K562 (cell line): ENCODE measurements at regions not wholly inside any gene's neighbourhood (a gene's known extent, or its start where the extent isn't known, plus 50 kb on each side); places are given as distances from the start of the nearest gene placed in this dataset.

ENCODE experiments used
- ATAC-seq: fragments of 200-7000 bp; cut with Tn5 transposase; 3 replicates; pipeline ENCODE4 v1.9.1; 2020; ENCODE audit warnings: moderate library complexity
- BruUV-seq: library from RNA; stranded (reverse); fragments of 400-500 nt; replicated peaks from 2 replicates; lab custom pipeline; 2021; lab: Mats Ljungman, UMichigan
- CTCF ChIA-PET: fragments of 300-600 bp; formaldehyde crosslinking; extraction: SDS; loops from one replicate; lab custom pipeline; 2021; ENCODE audit warnings: low intra/inter-chr PET ratio; lab: Yijun Ruan, JAX
- POLR2A ChIA-PET: fragments of 300-600, 350-650 bp; sonication (Branson Sonifier 250); formaldehyde crosslinking; extraction: SDS; loops from one replicate; lab custom pipeline; 2021; ENCODE audit warnings: antibody characterized with exemption, inconsistent platforms; lab: Yijun Ruan, JAX
- DNase-seq, 4 experiments: peaks; one replicate each; pipeline versions ENCODE4 v3.0.0 to v3.0.0-alpha.2; 2011 to 2018; ENCODE audit warnings: low spot score in 3 of 4, mixed read lengths in 3 of 4; ENCODE audit errors: extremely low read depth in 1 of 4
- FAIRE-seq: peaks from 2 replicates; lab custom pipeline; 2011; peaks lifted over from hg19 to GRCh38; lab: Jason Lieb, UNC
- H2AFZ ChIP-seq: 2 replicates; pipeline ENCODE4 v1.6.0; 2011; ENCODE audit warnings: low read depth, low read length, control low read depth, inconsistent platforms
- H3K27ac ChIP-seq: fragments of 200-600 bp; 3 replicates; pipeline ENCODE4 v1.8.0; 2011; ENCODE audit warnings: low read depth, mild to moderate bottlenecking, control low read depth, inconsistent platforms, low read length, moderate library complexity, mixed read lengths; ENCODE audit errors: extremely low read depth
- H3K27me3 ChIP-seq, 2 experiments: fragments of 300-600 bp in 1 of 2; 2 replicates in 1 of 2; 3 replicates in 1 of 2; pipeline versions ENCODE4 v1.6.0 to v1.8.0; 2011; ENCODE audit warnings: inconsistent platforms in 2 of 2, low read length in 2 of 2, mild to moderate bottlenecking in 1 of 2, mixed read lengths in 1 of 2, moderate library complexity in 1 of 2; ENCODE audit not compliant: control insufficient read depth in 2 of 2, insufficient read depth in 2 of 2
- H3K36me3 ChIP-seq: fragments of 300-600 bp; 3 replicates; pipeline ENCODE4 v1.8.0; 2011; ENCODE audit warnings: mild to moderate bottlenecking, low read length, inconsistent platforms; ENCODE audit not compliant: control insufficient read depth, insufficient read depth
- H3K4me1 ChIP-seq, 2 experiments: fragments of 200-600 bp in 1 of 2; replicated peaks in 1 of 2; 2 replicates in 1 of 2; 3 replicates in 1 of 2; pipeline versions ENCODE4 v1.5.1 to v1.8.0; 2011; ENCODE audit warnings: inconsistent platforms in 2 of 2, low read length in 2 of 2, mild to moderate bottlenecking in 1 of 2, mixed read lengths in 1 of 2, moderate library complexity in 1 of 2; ENCODE audit not compliant: control insufficient read depth in 2 of 2, insufficient read depth in 2 of 2
- H3K4me2 ChIP-seq: 2 replicates; pipeline ENCODE4 v1.6.1; 2011; ENCODE audit warnings: low read length, control low read depth, inconsistent platforms, mixed read lengths; ENCODE audit not compliant: insufficient read depth
- H3K4me3 ChIP-seq: fragments of 200-600 bp; sonication (generic), shearing (Covaris generic); 2 replicates; pipeline ENCODE4 v1.5.1; 2016; ENCODE audit warnings: control low read depth, inconsistent platforms
- H3K79me2 ChIP-seq: fragments of 200-600 bp; 3 replicates; pipeline ENCODE4 v1.8.0; 2011; ENCODE audit warnings: low read length, inconsistent platforms; ENCODE audit not compliant: control insufficient read depth, insufficient read depth
- H3K9ac ChIP-seq, 2 experiments: 2 replicates each; pipeline versions ENCODE4 v1.6.0 to v1.6.1; 2011; ENCODE audit warnings: low read depth in 2 of 2, low read length in 2 of 2, control low read depth in 1 of 2, inconsistent platforms in 1 of 2, mild to moderate bottlenecking in 1 of 2, mixed read lengths in 1 of 2; ENCODE audit not compliant: insufficient read depth in 1 of 2
- H3K9me1 ChIP-seq: one replicate; pipeline ENCODE4 v1.6.0; 2011; ENCODE audit warnings: inconsistent platforms, mild to moderate bottlenecking, low read length, moderate library complexity; ENCODE audit not compliant: control insufficient read depth, insufficient read depth
- H3K9me3 ChIP-seq: replicated peaks from 2 replicates; pipeline ENCODE4 v1.5.1; 2011; ENCODE audit warnings: low read depth, low read length, inconsistent platforms; ENCODE audit not compliant: control insufficient read depth, insufficient read depth
- H4K20me1 ChIP-seq: replicated peaks from 2 replicates; pipeline ENCODE4 v1.6.1; 2011; ENCODE audit warnings: low read length, inconsistent platforms, mixed read lengths; ENCODE audit not compliant: control insufficient read depth, insufficient read depth
- HMG20B ChIP-seq: fragments of 250-450 bp; sonication (Bioruptor Pico); IDR thresholded peaks from 2 replicates; pipeline ENCODE4 v1.5.0; 2021; ENCODE audit warnings: mild to moderate bottlenecking
- IRF9 ChIP-seq: fragments of 450-650 bp; IDR thresholded peaks from 2 replicates; pipeline ENCODE4 v1.6.1; 2016; ENCODE audit warnings: missing biosample characterization, missing genetic modification characterization
- JUNB ChIP-seq: fragments of 450-650 bp; formaldehyde crosslinking; conservative IDR thresholded peaks from 2 replicates; pipeline ENCODE4 v1.4.0; 2020; ENCODE audit warnings: mild to moderate bottlenecking
- MCM3 ChIP-seq: fragments of 450-650 bp; IDR thresholded peaks from 2 replicates; pipeline ENCODE4 v1.6.1; 2016
- MCM7 ChIP-seq, 2 experiments: fragments of 450-650 bp; IDR thresholded peaks; 2 replicates each; pipeline ENCODE4 v1.6.1; 2016 to 2018
- MECOM ChIP-seq: fragments of 250-450 bp; sonication (Bioruptor Pico); IDR thresholded peaks from 2 replicates; pipeline ENCODE4 v1.8.0; 2022; ENCODE audit warnings: inconsistent platforms
- MTF1 ChIP-seq: fragments of 250-450 bp; sonication (Bioruptor Pico); IDR thresholded peaks from 2 replicates; pipeline ENCODE4 v1.9.0; 2021; ENCODE audit warnings: moderate library complexity, mild to moderate bottlenecking, inconsistent platforms, borderline replicate concordance
- NFIC ChIP-seq: fragments of 450-650 bp; IDR thresholded peaks from 2 replicates; pipeline ENCODE4 v1.6.1; 2017; ENCODE audit warnings: mild to moderate bottlenecking, inconsistent platforms
- ZFP36 ChIP-seq: fragments of 150-350 bp; IDR thresholded peaks from 2 replicates; pipeline ENCODE4 v1.6.1; 2018; ENCODE audit warnings: low read length, low read depth; ENCODE audit not compliant: partially characterized antibody
- ZNF551 ChIP-seq: fragments of 250-450 bp; sonication (Bioruptor Pico); IDR thresholded peaks from 2 replicates; pipeline ENCODE4 v1.5.0; 2021; ENCODE audit warnings: mild to moderate bottlenecking, moderate library complexity
- WGBS: fragments of 100-300 bp; shearing (Covaris generic); methylation state at CpG from one replicate; pipeline ENCODE4 v1.1.6; 2016; ENCODE audit warnings: low coverage, mixed read lengths; ENCODE audit not compliant: insufficient coverage; ENCODE audit errors: missing lambda C conversion rate; 5-methylcytosine and 5-hydroxymethylcytosine counted together
- in situ Hi-C: fragments of 300-500 bp; cut with MboI; formaldehyde crosslinking; loops from 4 replicates; pipeline ENCODE4 v1.15.0; 2018; ENCODE audit warnings: inconsistent platforms, mixed read lengths
- intact Hi-C: fragments of 100-400 bp; cut with micrococcal nuclease; formaldehyde crosslinking; loops from 2 replicates; pipeline ENCODE4 v1.14.2; 2022

GRCh38 chr13:80671773-80672172 is 330.8 kb upstream of the SPRY2 start:
- H3K4me1 ChIP-seq = no peaks in the 10 kb centered on the region
- POLR2A ChIA-PET = no interaction called here
- FAIRE-seq = no peak

More at GRCh38 chr13:80671773-80672172, 330.8 kb upstream of the SPRY2 start:
- in situ Hi-C loops (no loop called here), intact Hi-C loops (no loop called here)
- no peak overlapping the region for H3K4me2 ChIP-seq
- H3K9ac ChIP-seq = no peak overlapping the region
- H4K20me1 ChIP-seq = no peaks in the 10 kb centered on the region
- CTCF ChIA-PET = no interaction called here
- WGBS = 1% methylated on average over 7 of the region's 7 CpGs
- no peaks in the 10 kb centered on the region for H3K9me1 ChIP-seq
- peak in 1 of 2 experiments; percentile 37; a peak in 1 of 4 replicates for TF ChIP-seq MCM7 (IDR thresholded peaks at IDR 0.05)
- TF ChIP-seq JUNB (CRISPR knock-in tag) = no peak
- TF ChIP-seq ZFP36 = no peak
- TF ChIP-seq MCM3 = peak; percentile 58; the same call in 1 of the 2 replicates
- TF ChIP-seq MTF1 (CRISPR knock-in tag) = no peak
- TF ChIP-seq HMG20B = 0 out of 2 replicates have a peak, but pooled peaks have one; percentile 36
- TF ChIP-seq ZNF551 (CRISPR knock-in tag) = peak; percentile 73; the same call in 1 of the 2 replicates
- no peak for TF ChIP-seq IRF9
- TF ChIP-seq NFIC = no peak
- TF ChIP-seq MECOM = 0 out of 2 replicates have a peak, but pooled peaks have one; percentile 45
- DNase-seq (no peak), ATAC-seq (no peak)
- H3K4me3 ChIP-seq = no peak overlapping the region
- H3K27me3 ChIP-seq = no peaks in the 10 kb centered on the region
- no TSS peak for BruUV-seq
- H3K79me2 ChIP-seq = no peaks in the 10 kb centered on the region
- no peaks in the 10 kb centered on the region for H3K36me3 ChIP-seq
- no peak overlapping the region for H2AFZ ChIP-seq
- no peaks in the 10 kb centered on the region for H3K9me3 ChIP-seq
- no peak overlapping the region for H3K27ac ChIP-seq
